OCI-LY3 (cell line): ENCODE measurements at regions not wholly inside any gene's neighbourhood (a gene's known extent, or its start where the extent isn't known, plus 50 kb on each side); places are given as distances from the start of the nearest gene placed in this dataset.

Experiments used
- EZH2phosphoT487 ChIP-seq: fragments of 200-600 bp; shearing (Covaris generic); IDR thresholded peaks from 2 replicates; pipeline ENCODE4 v1.6.1; 2018; ENCODE audit warnings: antibody characterized with exemption, mixed run types, low read depth
- TF ChIP-seq, protein P1 (sequence below): fragments of 200-600, 300-600 bp; sonication (generic); IDR thresholded peaks from 2 replicates; pipeline ENCODE4 v1.5.1; 2014; ENCODE audit warnings: antibody characterized with exemption, low read length, low read depth

DNA sequence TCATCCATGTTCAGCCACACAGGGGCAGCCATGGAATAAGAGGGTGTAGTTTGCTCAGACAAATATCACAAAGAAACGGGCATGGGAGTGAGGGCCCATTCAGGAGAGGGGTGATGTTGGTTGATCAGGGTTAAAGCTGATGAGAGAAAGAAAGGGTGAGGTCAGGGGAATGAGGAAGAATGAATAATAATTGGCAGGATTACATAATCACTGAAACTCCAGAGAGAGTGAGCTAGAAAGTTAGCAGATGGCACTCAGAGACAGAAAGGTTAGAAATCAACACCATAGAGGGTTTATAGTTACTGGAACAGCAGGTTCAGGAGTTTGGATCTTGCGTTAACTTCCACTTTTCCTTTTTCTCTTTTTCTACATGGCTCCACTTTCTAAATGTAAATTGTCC, 113.9 kb downstream of the TAF11L14 start:
- TF ChIP-seq, protein P1, sequence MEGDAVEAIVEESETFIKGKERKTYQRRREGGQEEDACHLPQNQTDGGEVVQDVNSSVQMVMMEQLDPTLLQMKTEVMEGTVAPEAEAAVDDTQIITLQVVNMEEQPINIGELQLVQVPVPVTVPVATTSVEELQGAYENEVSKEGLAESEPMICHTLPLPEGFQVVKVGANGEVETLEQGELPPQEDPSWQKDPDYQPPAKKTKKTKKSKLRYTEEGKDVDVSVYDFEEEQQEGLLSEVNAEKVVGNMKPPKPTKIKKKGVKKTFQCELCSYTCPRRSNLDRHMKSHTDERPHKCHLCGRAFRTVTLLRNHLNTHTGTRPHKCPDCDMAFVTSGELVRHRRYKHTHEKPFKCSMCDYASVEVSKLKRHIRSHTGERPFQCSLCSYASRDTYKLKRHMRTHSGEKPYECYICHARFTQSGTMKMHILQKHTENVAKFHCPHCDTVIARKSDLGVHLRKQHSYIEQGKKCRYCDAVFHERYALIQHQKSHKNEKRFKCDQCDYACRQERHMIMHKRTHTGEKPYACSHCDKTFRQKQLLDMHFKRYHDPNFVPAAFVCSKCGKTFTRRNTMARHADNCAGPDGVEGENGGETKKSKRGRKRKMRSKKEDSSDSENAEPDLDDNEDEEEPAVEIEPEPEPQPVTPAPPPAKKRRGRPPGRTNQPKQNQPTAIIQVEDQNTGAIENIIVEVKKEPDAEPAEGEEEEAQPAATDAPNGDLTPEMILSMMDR, result no peak
- TF ChIP-seq EZH2phosphoT487, result no peak
